Smooth muscle cell (in vitro differentiated cells): ENCODE measurements at regions not wholly inside any gene's neighbourhood (a gene's known extent, or its start where the extent isn't known, plus 50 kb on each side); places are given as distances from the start of the nearest gene placed in this dataset.
"Not testable (repeated sequence)": the region's sequence is repeated elsewhere in the genome, so short reads cannot be mapped to it uniquely, and the experiment has no call there.

ENCODE experiments used
- DNase-seq: peaks from one replicate; lab custom pipeline; 2025; ENCODE audit not compliant: unreplicated experiment; lab: John Stamatoyannopoulos, UW
- H2AFZ ChIP-seq: fragments of 200-600 bp; sonication (generic); 2 replicates; pipeline ENCODE4 v1.6.0; 2016; ENCODE audit warnings: antibody characterized with exemption, low read depth, mild to moderate bottlenecking
- H3F3A ChIP-seq: fragments of 200-600 bp; sonication (generic); 2 replicates; pipeline ENCODE4 v1.6.0; 2017; ENCODE audit warnings: antibody characterized with exemption, low read depth
- H3K27ac ChIP-seq: fragments of 200-600 bp; sonication (generic); 2 replicates; pipeline ENCODE4 v1.5.1; 2016; ENCODE audit warnings: low read depth, mild to moderate bottlenecking
- H3K27me3 ChIP-seq: fragments of 200-600 bp; sonication (generic); 2 replicates; pipeline ENCODE4 v1.6.1; 2016; ENCODE audit warnings: low read depth, mild to moderate bottlenecking
- H3K36me3 ChIP-seq: fragments of 200-600 bp; sonication (generic); 2 replicates; pipeline ENCODE4 v1.5.1; 2016; ENCODE audit warnings: low read depth
- H3K4me1 ChIP-seq: fragments of 200-600 bp; sonication (generic); 2 replicates; pipeline ENCODE4 v1.5.1; 2016; ENCODE audit warnings: low read depth
- H3K4me2 ChIP-seq: fragments of 200-600 bp; sonication (generic); 2 replicates; pipeline ENCODE4 v1.6.0; 2016; ENCODE audit warnings: mild to moderate bottlenecking
- H3K4me3 ChIP-seq: fragments of 200-600 bp; sonication (generic); 2 replicates; pipeline ENCODE4 v1.5.1; 2016; ENCODE audit warnings: mild to moderate bottlenecking
- H3K79me2 ChIP-seq: fragments of 200-600 bp; sonication (generic); 2 replicates; pipeline ENCODE4 v1.6.0; 2016; ENCODE audit warnings: low read depth, mild to moderate bottlenecking
- H3K9ac ChIP-seq: fragments of 200-600 bp; sonication (generic); 2 replicates; pipeline ENCODE4 v1.6.0; 2016; ENCODE audit warnings: low read depth
- H3K9me3 ChIP-seq: fragments of 200-600 bp; sonication (generic); replicated peaks from 2 replicates; pipeline ENCODE4 v1.5.1; 2016; ENCODE audit warnings: low read depth
- H4K20me1 ChIP-seq: fragments of 200-600 bp; sonication (generic); 2 replicates; pipeline ENCODE4 v1.6.0; 2016; ENCODE audit warnings: low read depth
- CTCF ChIP-seq: fragments of 200-600 bp; sonication (generic); IDR thresholded peaks from 2 replicates; pipeline ENCODE4 v1.5.1; 2017; ENCODE audit warnings: borderline replicate concordance, mild to moderate bottlenecking, antibody characterized with exemption; ENCODE audit not compliant: insufficient read depth, poor library complexity, severe bottlenecking
- WGBS: methylation state at CpG from one replicate; pipeline ENCODE4 v1.1.7; 2016; ENCODE audit warnings: low lambda C conversion rate; 5-methylcytosine and 5-hydroxymethylcytosine counted together

GRCh38 chr5:104045987-104046386 lies 483.4 kb upstream of the NUDT12 start:
- H3K27me3 ChIP-seq, result no peaks in the 10 kb centered on the region
- H4K20me1 ChIP-seq, result no peaks in the 10 kb centered on the region
- no peaks in the 10 kb centered on the region for H3K4me1 ChIP-seq
- H3K27ac ChIP-seq, result no peak overlapping the region
- H3K79me2 ChIP-seq, result no peaks in the 10 kb centered on the region
- no peaks in the 10 kb centered on the region for H3F3A ChIP-seq
- DNase-seq, result no peak
- H3K9me3 ChIP-seq, result no peaks in the 10 kb centered on the region
- no peak overlapping the region for H3K4me3 ChIP-seq
- H2AFZ ChIP-seq, result no peak overlapping the region
- H3K36me3 ChIP-seq, result no peaks in the 10 kb centered on the region
- H3K9ac ChIP-seq, result no peak overlapping the region
- no peak overlapping the region for H3K4me2 ChIP-seq
- no peak for TF ChIP-seq CTCF

GRCh38 chr5:104039871-104040270 lies 477.3 kb upstream of the NUDT12 start:
- H3K27me3 ChIP-seq, H3K4me1 ChIP-seq, DNase-seq, H4K20me1 ChIP-seq, H3K79me2 ChIP-seq, H3K27ac ChIP-seq, H3K9me3 ChIP-seq, H3K36me3 ChIP-seq, H3K4me3 ChIP-seq, H2AFZ ChIP-seq, H3K4me2 ChIP-seq, H3F3A ChIP-seq, H3K9ac ChIP-seq: not testable (repeated sequence)
- WGBS, result 84% methylated on average over 4 of the region's 4 CpGs

GRCh38 chr5:104037136-104037535 lies 474.5 kb upstream of the NUDT12 start:
- H3K79me2 ChIP-seq, H2AFZ ChIP-seq, H3K4me2 ChIP-seq, H3K27ac ChIP-seq, DNase-seq, H3K9ac ChIP-seq, H3K4me1 ChIP-seq, H3K27me3 ChIP-seq, H3K9me3 ChIP-seq, H3K4me3 ChIP-seq, H4K20me1 ChIP-seq, H3K36me3 ChIP-seq, H3F3A ChIP-seq: not testable (repeated sequence)
- WGBS, result 76% methylated on average over 4 of the region's 4 CpGs

GRCh38 chr5:104033186-104033585 lies 470.6 kb upstream of the NUDT12 start:
- not testable (repeated sequence) for H3K4me1 ChIP-seq, H3K4me2 ChIP-seq, H3K27me3 ChIP-seq, H3K9me3 ChIP-seq, H3K79me2 ChIP-seq, H3K36me3 ChIP-seq, H4K20me1 ChIP-seq, H3K4me3 ChIP-seq, H2AFZ ChIP-seq, H3F3A ChIP-seq, DNase-seq, H3K9ac ChIP-seq, H3K27ac ChIP-seq
- WGBS, result 73% methylated on average over 4 of the region's 4 CpGs

- Histone ChIP-seq H3K4me1 (no peaks in the 10 kb centered on the region), H3K36me3 (no peaks in the 10 kb centered on the region), H3K27ac (no peak overlapping the region), H2AFZ (no peak overlapping the region), H3K9ac (no peak overlapping the region), H3F3A (no peaks in the 10 kb centered on the region), H3K79me2 (no peaks in the 10 kb centered on the region), H3K4me3 (no peak overlapping the region), H4K20me1 (no peaks in the 10 kb centered on the region), H3K9me3 (no peaks in the 10 kb centered on the region), H3K4me2 (no peak overlapping the region), H3K27me3 (no peaks in the 10 kb centered on the region)
- no peak for DNase-seq
- TF ChIP-seq CTCF, result no peak
- 97% methylated on average over 5 of the region's 5 CpGs for WGBS
Measured at GRCh38 chr5:104024538-104024937, 461.9 kb upstream of the NUDT12 start.
